Gastroesophageal sphincter (tissue), 3 donors: ENCODE measurements at regions not wholly inside any gene's neighbourhood (a gene's known extent, or its start where the extent isn't known, plus 50 kb on each side); places are given as distances from the start of the nearest gene placed in this dataset.

Source experiments
- CTCF ChIP-seq, 4 experiments: fragments of 200-600 bp in 2 of 4; fragments of 450-650 bp in 2 of 4; sonication (generic) in 1 of 4; IDR thresholded peaks; one replicate each; pipeline ENCODE4 v1.5.1; 2017 to 2019; ENCODE audit warnings: antibody characterized with exemption in 4 of 4, mild to moderate bottlenecking in 2 of 4, moderate library complexity in 2 of 4
- EP300 ChIP-seq: sonication (generic); formaldehyde crosslinking; IDR thresholded peaks from one replicate; pipeline ENCODE4 v1.6.1; 2017; ENCODE audit warnings: antibody characterized with exemption, mild to moderate bottlenecking
- POLR2AphosphoS5 ChIP-seq: sonication (generic); formaldehyde crosslinking; IDR thresholded peaks from one replicate; pipeline ENCODE4 v1.6.1; 2017; ENCODE audit warnings: antibody characterized with exemption

- TF ChIP-seq CTCF (IDR thresholded peaks at IDR 0.05), result no peak
- no peak for TF ChIP-seq POLR2AphosphoS5
- TF ChIP-seq EP300, result no peak
These were observed 477.3 kb downstream of the DCDC2C start for GRCh38 chr2:4180631-4181030.
